ENCODE measurements at regions not wholly inside any gene's neighbourhood (a gene's known extent, or its start where the extent isn't known, plus 50 kb on each side); places are given as distances from the start of the nearest gene placed in this dataset.

GRCh38 chr5:142425286-142426065 lies 100.7 kb upstream of the SPRY4 start:
- POLR2A ChIA-PET = no interaction called here
- H3K79me2 ChIP-seq (ENCODE audit: control insufficient read depth, insufficient read depth, low read length) = no peaks in the 10 kb centered on the region

More at GRCh38 chr5:142425286-142426065, 100.7 kb upstream of the SPRY4 start:
- ATAC-seq (no peak), FAIRE-seq (no peak), DNase-seq (ENCODE audit: extremely low read depth in 1 of 4, low spot score in 3 of 4) (no peak)
- Histone ChIP-seq H3K36me3 (ENCODE audit: control insufficient read depth, insufficient read depth, low read length) (no peaks in the 10 kb centered on the region), H3K27ac (ENCODE audit: extremely low read depth, low read depth, low read length) (no peak overlapping the region), H3K27me3 (ENCODE audit: control insufficient read depth in 2 of 2, insufficient read depth in 2 of 2, low read length in 2 of 2) (0 out of 5 replicates have a peak, but pooled peaks cover 0 to 3% of the 10 kb centered on the region in 2 experiments), H3K4me2 (ENCODE audit: insufficient read depth, low read length) (no peak overlapping the region), H3K9me1 (ENCODE audit: control insufficient read depth, insufficient read depth, low read length) (no peaks in the 10 kb centered on the region), H3K9ac (ENCODE audit: insufficient read depth in 1 of 2, low read depth in 2 of 2, low read length in 2 of 2) (no peak overlapping the region), H3K9me3 (replicated peaks; ENCODE audit: control insufficient read depth, insufficient read depth, low read depth, low read length) (no peaks in the 10 kb centered on the region), H3K4me1 (replicated peaks in 1 of 2; ENCODE audit: control insufficient read depth in 2 of 2, insufficient read depth in 2 of 2, low read length in 2 of 2) (no peaks in the 10 kb centered on the region; a peak in 2 of 5 replicates), H3K4me3 (no peak overlapping the region), H2AFZ (ENCODE audit: low read depth, low read length) (no peak overlapping the region), H4K20me1 (replicated peaks; ENCODE audit: control insufficient read depth, insufficient read depth, low read length) (no peaks in the 10 kb centered on the region)
- in situ Hi-C loops (cut with MboI) = no loop called here
- intact Hi-C loops (cut with micrococcal nuclease) = no loop called here
- 31% methylated on average over 6 of the region's 7 CpGs for WGBS (ENCODE audit: insufficient coverage, low coverage, missing lambda C conversion rate)
- CTCF ChIA-PET (ENCODE audit: low intra/inter-chr PET ratio) = no interaction called here
- TF ChIP-seq NONO (IDR thresholded peaks at IDR 0.05; ENCODE audit: low read depth in 2 of 2, low read length in 1 of 2) (no peak), SMAD3 (CRISPR knock-in tag; conservative IDR thresholded peaks at IDR 0.05) (no peak), ZNF696 (CRISPR knock-in tag; conservative IDR thresholded peaks at IDR 0.05) (no peak), ZNF436 (CRISPR knock-in tag; IDR thresholded peaks at IDR 0.05) (no peak), MAFF (IDR thresholded peaks at IDR 0.05; ENCODE audit: low read length) (no peak), PATZ1 (CRISPR knock-in tag; IDR thresholded peaks at IDR 0.05; ENCODE audit: borderline replicate concordance) (no peak), NR4A1 (CRISPR knock-in tag; IDR thresholded peaks at IDR 0.05) (no peak), NR4A1 (tag; IDR thresholded peaks at IDR 0.05) (no peak), RBM15 (IDR thresholded peaks at IDR 0.05; ENCODE audit: insufficient read depth, low read length) (no peak), XRCC3 (IDR thresholded peaks at IDR 0.05) (no peak), ZNF592 (IDR thresholded peaks at IDR 0.05) (no peak), HDAC3 (IDR thresholded peaks at IDR 0.05; ENCODE audit: borderline replicate concordance, partially characterized antibody) (no peak), THRAP3 (IDR thresholded peaks at IDR 0.05; ENCODE audit: borderline replicate concordance) (no peak), SNAPC5 (CRISPR knock-in tag; IDR thresholded peaks at IDR 0.05) (no peak), ZNF354B (CRISPR knock-in tag; IDR thresholded peaks at IDR 0.05) (no peak), EWSR1 (IDR thresholded peaks at IDR 0.05; ENCODE audit: borderline replicate concordance, low read depth, partially characterized antibody) (no peak)
- no TSS peak for BruUV-seq (replicated peaks)

Data from K562 (cell line).